ENCODE measurements at regions not wholly inside any gene's neighbourhood (a gene's known extent, or its start where the extent isn't known, plus 50 kb on each side); places are given as distances from the start of the nearest gene placed in this dataset.

GRCh38 chr11:70501051-70501901 lies 102.9 kb downstream of the CTTN start:
- ATAC-seq: no peak
- no peak for DNase-seq

DNA sequence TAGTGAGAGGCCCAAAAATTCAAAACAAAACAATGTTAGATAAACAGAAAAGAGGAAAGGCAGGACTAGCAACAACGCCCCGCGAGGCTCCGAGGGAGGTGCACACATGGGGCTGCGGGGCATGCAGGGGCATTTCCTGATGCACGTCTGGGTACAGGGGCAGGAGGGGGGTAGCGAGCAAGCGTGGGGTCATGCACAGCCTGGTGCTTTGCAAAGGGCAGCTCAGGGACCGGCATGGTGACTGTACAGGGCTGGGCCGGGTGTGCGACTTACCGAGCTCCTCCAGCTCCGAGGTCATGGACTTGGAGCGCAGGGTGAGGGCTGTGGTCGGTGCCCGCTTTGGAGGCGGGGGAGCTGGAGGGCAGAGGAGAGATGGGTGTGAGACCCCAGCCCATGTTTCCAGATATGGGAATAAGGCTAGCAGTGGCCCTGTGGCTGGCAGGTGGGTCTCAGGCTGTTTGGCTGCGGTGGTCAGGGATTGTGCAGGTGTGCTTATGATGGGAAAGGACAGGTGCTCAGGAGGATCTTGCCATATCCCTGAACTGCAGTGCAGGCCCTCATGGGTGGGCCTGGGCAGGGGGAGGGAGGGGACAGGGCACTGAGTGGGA lies 103.7 kb downstream of the CTTN start:
- ATAC-seq (no peak), DNase-seq (no peak)

DNA sequence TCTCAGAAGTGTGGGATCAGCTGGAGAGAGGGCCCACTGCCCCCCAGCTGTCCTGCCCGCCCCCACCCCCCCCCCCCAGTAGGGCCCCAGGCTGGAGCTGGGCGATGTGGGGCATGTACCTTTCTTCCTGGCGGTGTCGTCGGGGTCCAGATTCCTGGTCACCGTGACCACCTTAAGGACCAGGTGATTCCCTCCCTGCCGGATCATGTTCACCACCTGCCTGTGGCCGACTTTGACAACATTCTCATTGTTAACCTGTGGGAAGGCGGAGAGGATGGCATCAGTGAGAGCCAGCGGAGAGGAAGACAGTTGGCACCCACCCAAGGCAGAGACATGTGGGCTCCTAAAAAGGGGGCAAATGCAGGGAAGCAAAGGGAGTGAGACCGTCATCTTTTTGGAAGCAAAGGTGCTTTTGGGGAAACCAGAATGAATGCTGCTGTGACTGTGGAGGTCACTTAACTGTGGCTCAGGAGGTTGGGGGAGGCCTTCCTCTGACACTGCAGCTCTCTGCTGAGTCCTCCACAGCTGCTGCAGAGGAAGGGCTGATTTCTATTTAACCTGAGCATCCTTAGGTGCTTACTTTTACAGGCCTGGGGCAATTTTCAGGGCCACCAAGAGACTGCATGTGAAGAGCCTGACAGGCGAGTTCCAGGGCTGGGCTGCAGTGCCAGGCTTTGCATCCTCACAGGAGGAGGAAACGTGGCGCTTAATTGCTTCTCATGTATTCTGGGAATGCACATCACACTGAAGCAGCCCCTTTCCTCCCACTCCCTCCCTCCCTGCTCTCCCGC lies 104.5 kb downstream of the CTTN start:
- DNase-seq (no peak), ATAC-seq (no peak)

DNA sequence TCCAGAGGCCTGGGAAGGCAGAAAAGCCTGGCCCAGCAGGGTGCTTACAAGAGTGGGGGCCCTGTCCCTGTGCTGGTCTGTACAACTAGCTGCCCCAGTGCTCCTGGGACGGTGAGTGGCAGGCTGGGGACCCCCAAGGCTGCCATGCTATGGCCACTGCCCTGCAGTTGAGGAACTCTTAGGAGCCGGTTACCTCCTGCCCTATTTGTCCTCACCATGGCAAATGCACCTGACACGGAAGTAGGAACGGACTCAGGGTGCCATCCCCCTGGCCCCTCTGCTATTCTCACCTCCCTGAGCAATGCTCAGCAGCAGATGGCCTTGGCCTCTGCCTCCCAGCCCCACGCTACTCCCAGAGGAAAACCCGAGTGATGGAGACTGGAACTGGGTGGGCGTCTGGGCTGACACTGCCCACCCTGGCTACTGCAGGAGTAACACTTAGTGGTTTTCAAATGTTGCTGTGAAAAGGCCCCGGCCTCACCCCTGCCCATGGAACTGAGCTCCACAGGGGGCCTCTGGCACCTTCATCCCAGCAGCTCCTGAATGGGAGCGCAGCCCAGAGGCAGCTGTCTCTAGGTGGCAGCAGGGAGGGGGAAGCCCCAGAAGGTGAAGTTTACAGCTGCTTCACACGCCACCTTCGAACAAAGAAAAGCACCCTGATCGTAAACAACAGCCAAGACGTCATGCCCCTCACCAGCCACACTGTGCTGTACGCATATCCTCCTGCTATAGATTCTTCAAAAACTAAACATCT lies 105.3 kb downstream of the CTTN start:
- ATAC-seq (no peak), DNase-seq (no peak)

- ATAC-seq (no peak), DNase-seq (no peak)
Observed at GRCh38 chr11:70504246-70505020, 106.1 kb downstream of the CTTN start.

- no peak for ATAC-seq
Observed at GRCh38 chr11:70505331-70505731, 107.0 kb downstream of the CTTN start.

GRCh38 chr11:70505761-70506657 lies 107.7 kb downstream of the CTTN start:
- no peak for ATAC-seq

More at GRCh38 chr11:70505331-70505731, 107.0 kb downstream of the CTTN start:
- no peak for DNase-seq

DNA sequence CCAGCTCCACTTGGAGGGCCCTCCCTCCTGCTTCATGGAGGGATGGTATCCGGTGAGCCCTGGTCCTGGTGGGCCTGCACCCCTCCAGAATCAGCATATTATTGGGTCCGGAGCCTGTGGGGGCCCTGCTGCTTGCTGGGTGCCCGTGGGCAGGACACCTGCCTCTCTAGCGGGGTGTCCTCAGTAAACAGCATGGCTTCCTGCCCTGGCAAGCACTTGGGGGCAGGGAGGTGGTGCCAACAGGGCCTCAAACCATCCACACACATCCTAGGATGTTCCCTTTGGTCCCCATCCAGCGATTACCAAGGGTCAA lies 108.3 kb downstream of the CTTN start:
- ATAC-seq (no peak), DNase-seq (no peak)

More at GRCh38 chr11:70505761-70506657, 107.7 kb downstream of the CTTN start:
- no peak for DNase-seq

GRCh38 chr11:70506986-70507385 lies 108.7 kb downstream of the CTTN start:
- no peak for DNase-seq
- ATAC-seq: no peak

- DNase-seq (no peak), ATAC-seq (no peak)
Observed at GRCh38 chr11:70507466-70508230, 109.3 kb downstream of the CTTN start.

DNA sequence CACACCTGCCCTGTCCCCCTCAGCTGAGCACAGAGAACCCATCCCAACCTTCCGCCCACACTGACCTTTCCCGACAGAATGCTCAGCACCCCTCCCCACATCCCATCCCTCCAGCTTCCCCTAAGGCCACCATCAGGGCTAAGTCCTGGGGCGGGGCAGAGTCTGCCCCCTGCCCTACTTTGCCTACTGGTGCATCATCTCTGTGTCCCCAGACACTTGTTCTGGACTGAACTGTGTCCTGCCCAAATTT lies 109.8 kb downstream of the CTTN start:
- ATAC-seq (no peak), DNase-seq (no peak)

GRCh38 chr11:70509476-70509875 lies 111.1 kb downstream of the CTTN start:
- no peak for ATAC-seq
- DNase-seq: no peak

GRCh38 chr11:70510106-70510505 lies 111.8 kb downstream of the CTTN start:
- no peak for DNase-seq
- no peak for ATAC-seq

- ATAC-seq (no peak), DNase-seq (no peak)
Observed at GRCh38 chr11:70510571-70510970, 112.2 kb downstream of the CTTN start.

DNA sequence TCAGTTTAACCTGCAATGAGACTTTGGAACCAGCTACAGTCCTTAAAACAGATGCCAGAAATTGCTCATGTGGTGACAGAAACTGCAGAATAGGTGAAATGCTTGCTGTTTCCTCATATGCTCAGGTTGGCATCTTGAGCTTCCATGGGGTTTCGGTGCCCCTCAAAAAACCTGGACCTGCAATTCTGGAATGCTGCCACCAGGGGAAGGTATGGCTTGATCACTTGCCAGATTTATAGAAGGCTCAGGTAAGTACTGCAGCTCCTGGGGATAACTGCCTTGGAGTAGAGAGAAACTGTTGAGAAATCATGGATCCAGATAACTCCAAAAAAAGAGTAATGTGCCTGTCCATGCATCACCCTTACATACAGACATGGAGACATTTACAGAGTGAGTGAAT lies 113.0 kb downstream of the CTTN start:
- ATAC-seq: no peak
- no peak for DNase-seq

- DNase-seq (no peak), ATAC-seq (no peak)
Observed at GRCh38 chr11:70512716-70513115, 114.4 kb downstream of the CTTN start.

GRCh38 chr11:70517203-70517602 lies 118.9 kb downstream of the CTTN start:
- DNase-seq: no peak
- ATAC-seq: no peak

DNA sequence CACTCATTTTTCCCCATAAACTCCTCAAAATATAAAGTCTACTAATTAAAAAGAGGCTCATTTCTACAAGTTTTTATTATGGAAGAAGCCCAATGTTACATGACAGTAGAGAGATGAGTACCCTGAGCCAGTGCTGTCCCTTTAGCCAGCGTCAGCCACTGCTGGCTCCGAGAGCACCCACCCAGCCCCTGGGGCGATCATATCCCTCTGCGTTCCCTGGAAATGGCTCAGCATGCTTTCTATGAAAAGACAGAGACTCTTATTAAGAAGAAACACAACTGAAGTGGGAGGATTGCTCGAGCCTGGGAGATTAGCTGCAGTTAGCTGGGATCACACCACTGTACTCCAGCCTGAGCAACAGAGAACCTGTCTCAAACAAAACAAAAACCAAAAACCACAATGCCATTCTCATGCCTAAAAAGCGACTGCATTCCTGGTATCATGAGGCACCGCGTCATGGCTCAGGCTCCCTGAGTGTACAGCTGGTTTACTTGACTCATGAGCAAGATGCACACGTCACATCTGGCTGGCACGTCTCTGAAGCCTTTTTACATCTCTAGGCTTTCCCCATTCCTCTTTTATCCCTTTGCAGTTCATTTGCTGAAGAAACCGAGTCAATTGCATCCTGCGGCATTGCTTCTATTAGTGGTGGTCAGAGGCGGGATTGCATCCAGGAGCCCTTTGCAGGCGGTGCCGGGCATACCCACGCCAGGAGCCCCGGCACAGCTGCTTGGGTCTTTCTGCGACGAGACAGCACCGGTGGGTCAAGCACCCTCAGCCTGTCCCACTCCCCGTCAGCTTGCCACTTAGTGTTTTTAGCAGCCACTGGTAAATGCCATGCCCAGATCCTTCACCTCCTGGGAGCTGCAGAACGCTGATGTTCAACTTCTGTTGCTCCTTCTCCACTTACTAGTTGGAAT lies 119.9 kb downstream of the CTTN start:
- no peak for DNase-seq

DNA sequence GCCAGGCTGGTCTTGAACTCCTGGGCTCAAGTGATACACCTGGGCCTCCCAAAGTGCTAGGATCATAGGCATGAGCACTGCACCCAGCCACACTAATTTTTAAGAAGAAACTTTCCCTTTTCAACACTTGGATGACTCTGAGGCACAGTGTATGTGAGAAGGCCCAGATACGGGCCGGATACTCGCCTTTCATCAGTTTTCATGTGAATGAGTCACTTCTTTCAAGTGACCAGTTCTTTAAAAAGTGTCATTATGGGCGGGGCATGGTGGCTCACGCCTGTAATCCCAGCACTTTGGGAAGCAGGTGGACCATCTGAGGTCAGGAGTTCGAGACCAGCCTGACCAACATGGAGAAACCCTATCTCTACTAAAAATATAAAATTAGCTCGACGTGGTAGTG lies 120.8 kb downstream of the CTTN start:
- DNase-seq (no peak), ATAC-seq (no peak)

More for the DNA sequence above, 119.9 kb downstream of the CTTN start:
- no peak for ATAC-seq
